GM21367 (cell line): ENCODE measurements at regions not wholly inside any gene's neighbourhood (a gene's known extent, or its start where the extent isn't known, plus 50 kb on each side); places are given as distances from the start of the nearest gene placed in this dataset.

Source experiments
- ATAC-seq: cut with Tn5 transposase; IDR thresholded peaks from one replicate; pipeline ENCODE4 v1.9.1; 2021; ENCODE audit not compliant: unreplicated experiment

- no peak for ATAC-seq
These were observed 513.0 kb downstream of the MTRR start for GRCh38 chr5:8381972-8382371.

DNA sequence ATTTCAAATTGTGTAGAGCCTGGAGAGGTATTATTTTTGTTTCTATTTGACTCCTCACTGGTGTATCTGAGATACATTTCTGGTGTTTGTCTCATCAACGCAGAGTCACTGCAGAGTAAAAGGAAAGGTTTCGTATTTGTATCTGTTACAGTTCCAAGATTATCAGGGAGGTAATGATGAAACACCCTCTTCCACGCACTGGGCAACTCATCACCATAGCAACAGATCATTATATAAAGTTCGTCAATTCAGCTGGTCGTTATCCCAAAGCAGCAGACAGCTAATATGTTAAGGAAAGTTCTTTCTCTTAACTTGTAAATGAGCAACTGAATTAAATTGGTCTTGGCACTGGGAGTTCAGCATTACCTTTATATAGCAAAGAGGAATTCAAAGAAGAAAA is 513.5 kb downstream of the MTRR start:
- no peak for ATAC-seq

GRCh38 chr5:8383616-8384015 is 514.7 kb downstream of the MTRR start:
- no peak for ATAC-seq

GRCh38 chr5:8386719-8387288 is 517.9 kb downstream of the MTRR start:
- ATAC-seq = no peak

DNA sequence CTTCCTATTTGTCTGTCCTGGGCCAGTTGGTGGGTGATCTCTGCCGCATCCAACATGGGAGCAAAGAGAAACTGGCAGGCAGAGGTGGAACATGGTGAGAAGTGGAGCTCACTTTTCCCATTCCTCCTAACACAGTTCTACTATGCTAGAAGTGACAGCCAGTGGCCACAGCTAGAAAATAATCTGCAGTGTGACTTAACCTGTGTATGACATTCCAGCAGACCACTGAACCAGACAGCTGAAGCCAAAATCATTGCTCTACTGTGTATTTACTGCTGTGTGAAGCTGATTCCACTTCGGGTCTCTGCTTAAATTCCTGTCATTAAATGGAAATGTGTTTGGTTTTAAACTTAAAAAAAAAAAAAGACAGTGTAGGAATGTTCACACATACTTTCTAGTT is 523.0 kb downstream of the MTRR start:
- no peak for ATAC-seq

- no peak for ATAC-seq
These were observed 524.3 kb downstream of the MTRR start for GRCh38 chr5:8393240-8393639.

DNA sequence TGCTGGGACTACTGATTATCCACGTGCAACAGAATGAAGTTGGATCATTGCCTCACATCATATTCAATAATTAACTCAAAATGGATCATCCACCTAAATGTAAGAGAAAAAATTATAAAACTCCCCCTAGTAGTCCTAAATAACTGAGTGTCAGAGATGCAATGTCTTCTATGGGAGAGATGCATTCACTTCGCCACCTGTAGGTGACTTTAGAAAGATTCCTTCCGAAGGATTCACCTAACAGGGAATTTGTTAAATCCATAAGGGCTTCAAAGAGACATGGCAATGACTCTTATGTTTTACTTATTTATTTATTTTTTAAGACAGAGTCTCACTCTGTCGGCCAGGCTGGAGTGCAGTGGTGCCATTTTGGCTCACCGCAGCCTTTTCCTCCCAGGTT is 526.0 kb downstream of the MTRR start:
- no peak for ATAC-seq

GRCh38 chr5:8396246-8396645 is 527.3 kb downstream of the MTRR start:
- ATAC-seq = no peak

GRCh38 chr5:8396756-8397155 is 527.8 kb downstream of the MTRR start:
- no peak for ATAC-seq

- no peak for ATAC-seq
These were observed 530.5 kb downstream of the MTRR start for GRCh38 chr5:8399471-8399870.

- no peak for ATAC-seq
These were observed 539.3 kb downstream of the MTRR start for GRCh38 chr5:8408258-8408657.

- ATAC-seq = no peak
These were observed 541.7 kb downstream of the MTRR start for GRCh38 chr5:8410618-8411017.

DNA sequence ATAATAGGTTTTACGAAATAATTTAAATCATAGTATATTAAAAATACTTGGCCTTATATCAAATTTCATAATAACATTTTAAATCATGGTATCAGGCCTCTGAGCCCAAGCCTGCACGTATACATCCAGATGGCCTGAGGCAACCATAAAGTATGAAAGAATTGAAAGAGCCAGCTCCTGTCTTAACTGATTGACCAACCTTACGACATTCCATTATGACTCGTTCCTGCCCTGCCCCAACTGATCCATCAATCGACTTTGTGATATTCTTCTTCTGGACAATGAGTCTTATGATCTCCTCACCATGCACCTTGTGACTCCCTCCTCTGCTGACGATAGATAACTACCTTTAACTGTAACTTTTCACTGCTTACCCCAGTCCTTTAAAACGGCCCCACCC is 545.0 kb downstream of the MTRR start:
- ATAC-seq = no peak

GRCh38 chr5:8417316-8418048 is 548.5 kb downstream of the MTRR start:
- no peak for ATAC-seq

DNA sequence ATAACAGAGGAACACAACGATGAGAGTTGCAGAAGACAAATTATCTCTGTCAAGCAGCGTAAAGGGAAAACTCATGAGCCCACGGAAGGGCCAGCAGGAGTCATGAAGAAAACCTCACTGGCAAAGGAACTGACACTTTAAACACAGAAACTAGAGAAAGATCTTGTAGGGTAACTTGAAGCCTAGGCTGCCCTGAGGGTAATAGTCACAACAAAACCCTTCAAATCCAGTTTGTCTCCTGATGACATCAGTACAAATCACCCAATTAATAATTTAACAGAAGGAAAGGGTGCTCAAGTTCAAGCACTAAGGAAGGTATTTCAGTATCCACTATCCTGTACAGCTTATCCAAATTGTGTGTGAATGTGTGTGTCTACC is 549.1 kb downstream of the MTRR start:
- ATAC-seq = no peak

- ATAC-seq = no peak
These were observed 561.1 kb downstream of the MTRR start for GRCh38 chr5:8429778-8430758.

DNA sequence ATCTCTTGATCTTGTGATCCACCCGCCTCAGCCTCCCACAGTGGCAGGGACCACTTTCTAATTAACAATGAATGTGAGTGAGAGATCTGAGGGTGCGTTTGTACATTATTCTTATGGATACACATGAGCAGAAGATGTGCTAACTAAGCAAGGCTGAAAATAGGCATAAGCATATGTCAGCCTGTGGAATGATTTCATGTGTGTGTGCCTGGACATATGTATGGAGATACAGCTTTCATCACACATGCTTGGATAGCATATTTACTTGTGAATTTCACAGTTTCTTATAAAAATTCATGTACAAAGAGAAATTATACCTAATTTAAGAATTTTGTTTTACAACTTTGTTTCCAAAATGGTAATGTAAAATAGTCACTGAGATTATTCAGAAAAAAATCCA is 565.6 kb downstream of the MTRR start:
- ATAC-seq = no peak

GRCh38 chr5:8436924-8437323 is 568.0 kb downstream of the MTRR start:
- ATAC-seq = no peak

GRCh38 chr5:8445139-8445538 is 576.2 kb downstream of the MTRR start:
- no peak for ATAC-seq

- ATAC-seq = no peak
These were observed 577.2 kb downstream of the MTRR start for GRCh38 chr5:8446179-8446578.

DNA sequence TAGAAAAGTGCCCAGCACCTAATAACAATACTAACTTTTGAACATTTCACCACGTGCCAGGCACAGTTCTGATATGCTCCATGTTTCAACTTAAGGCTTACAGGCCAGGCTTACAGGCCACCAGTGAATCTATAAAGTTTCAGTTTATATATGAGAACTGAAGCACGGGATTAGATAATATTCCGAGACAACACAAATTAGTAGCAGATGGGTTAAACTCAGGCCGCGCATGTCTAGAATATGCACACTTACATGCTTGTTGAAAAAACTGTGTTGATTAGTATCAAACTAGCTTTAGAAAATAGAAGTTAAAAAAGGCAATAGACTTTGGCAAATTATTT is 587.9 kb downstream of the MTRR start:
- ATAC-seq = no peak
